ENCODE measurements at regions not wholly inside any gene's neighbourhood (a gene's known extent, or its start where the extent isn't known, plus 50 kb on each side); places are given as distances from the start of the nearest gene placed in this dataset.

GRCh38 chr2:15825276-15825980, 114.9 kb upstream of the MYCN start:
- intact Hi-C loops (cut with DNase I): no loop called here
- Histone ChIP-seq H3K4me3 (replicated peaks in 1 of 3) (no peak overlapping the region), H3K27ac (no peak overlapping the region), H3K27me3 (no peaks in the 10 kb centered on the region), H3K4me1 (no peaks in the 10 kb centered on the region), H3K9me3 (no peaks in the 10 kb centered on the region), H3K36me3 (no peaks in the 10 kb centered on the region)
- DNase-seq: no peak
- 56 to 61% methylated on average over 13 of the region's 13 CpGs for WGBS, 2 donors
- TF ChIP-seq CTCF (IDR thresholded peaks at IDR 0.05) (no peak), POLR2A (IDR thresholded peaks at IDR 0.05) (no peak)

DNA sequence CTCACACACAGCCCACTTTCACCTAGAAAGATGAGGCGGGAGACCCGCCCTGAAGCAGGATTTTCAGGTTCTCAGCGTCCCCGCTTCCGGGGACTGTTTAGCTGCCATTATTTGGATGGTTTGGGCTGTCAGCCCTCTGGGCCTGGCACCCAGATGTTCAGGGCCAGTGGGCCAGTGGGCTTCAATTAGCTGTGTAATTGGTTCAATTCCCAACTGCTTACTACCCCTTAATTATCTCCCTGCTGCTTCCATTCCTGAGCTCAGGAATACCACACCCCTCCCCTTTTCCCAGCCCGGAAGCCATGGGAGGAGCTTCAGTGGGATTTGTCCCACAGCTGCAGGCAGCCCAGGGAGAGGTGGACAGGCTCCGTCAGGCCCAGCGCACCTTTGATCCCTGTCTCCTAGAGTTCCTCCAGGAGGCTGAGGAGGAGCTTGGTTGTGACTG, 114.1 kb upstream of the MYCN start:
- no peaks in the 10 kb centered on the region for H3K4me1 ChIP-seq
- no peaks in the 10 kb centered on the region for H3K36me3 ChIP-seq
- TF ChIP-seq POLR2A (IDR thresholded peaks at IDR 0.05) (no peak), CTCF (IDR thresholded peaks at IDR 0.05) (no peak)
- intact Hi-C loops (cut with DNase I): no loop called here
- no peaks in the 10 kb centered on the region for H3K27me3 ChIP-seq
- no peaks in the 10 kb centered on the region for H3K9me3 ChIP-seq
- H3K4me3 ChIP-seq (replicated peaks in 1 of 3): no peak overlapping the region
- H3K27ac ChIP-seq: no peak overlapping the region
- DNase-seq: no peak
- 62 to 76% methylated on average over 5 to 7 of the region's 8 CpGs for WGBS, 2 donors

GRCh38 chr2:15827001-15827400, 113.3 kb upstream of the MYCN start:
- Histone ChIP-seq H3K4me1 (no peaks in the 10 kb centered on the region), H3K27ac (no peak overlapping the region), H3K9me3 (no peaks in the 10 kb centered on the region), H3K4me3 (replicated peaks in 1 of 3) (no peak overlapping the region), H3K27me3 (no peaks in the 10 kb centered on the region), H3K36me3 (no peaks in the 10 kb centered on the region)
- no peak for DNase-seq
- 93 to 97% methylated on average over 4 of the region's 4 CpGs for WGBS, 2 donors
- no peak for TF ChIP-seq CTCF (IDR thresholded peaks at IDR 0.05)
- no peak for TF ChIP-seq POLR2A (IDR thresholded peaks at IDR 0.05)
- intact Hi-C loops (cut with DNase I): no loop called here

DNA sequence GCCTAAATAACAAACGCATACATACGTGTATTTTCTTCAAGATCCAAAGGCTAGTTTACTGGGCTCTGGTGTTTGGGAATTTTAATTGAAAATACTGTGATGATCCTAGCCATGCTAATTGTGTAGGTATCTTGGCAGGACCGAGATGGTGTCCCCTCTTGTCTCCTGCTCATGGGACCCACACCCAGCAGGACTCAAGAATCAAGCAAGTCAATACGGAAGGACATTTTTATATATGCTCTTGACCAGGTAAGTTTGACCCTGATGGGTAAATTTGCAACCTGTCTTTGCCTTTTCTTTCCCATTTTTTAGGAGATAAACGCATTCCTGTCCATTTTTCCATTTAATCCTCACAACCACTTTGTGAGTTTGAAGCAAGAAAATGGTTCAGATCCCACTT, 111.8 kb upstream of the MYCN start:
- intact Hi-C loops (cut with DNase I): no loop called here
- DNase-seq: no peak
- Histone ChIP-seq H3K4me3 (replicated peaks in 1 of 3) (no peak overlapping the region), H3K4me1 (no peaks in the 10 kb centered on the region), H3K27me3 (no peaks in the 10 kb centered on the region), H3K27ac (no peak overlapping the region), H3K9me3 (no peaks in the 10 kb centered on the region), H3K36me3 (no peaks in the 10 kb centered on the region)
- TF ChIP-seq CTCF (IDR thresholded peaks at IDR 0.05) (no peak), POLR2A (IDR thresholded peaks at IDR 0.05) (no peak)
- 91 to 99% methylated on average over 5 of the region's 5 CpGs for WGBS, 2 donors

DNA sequence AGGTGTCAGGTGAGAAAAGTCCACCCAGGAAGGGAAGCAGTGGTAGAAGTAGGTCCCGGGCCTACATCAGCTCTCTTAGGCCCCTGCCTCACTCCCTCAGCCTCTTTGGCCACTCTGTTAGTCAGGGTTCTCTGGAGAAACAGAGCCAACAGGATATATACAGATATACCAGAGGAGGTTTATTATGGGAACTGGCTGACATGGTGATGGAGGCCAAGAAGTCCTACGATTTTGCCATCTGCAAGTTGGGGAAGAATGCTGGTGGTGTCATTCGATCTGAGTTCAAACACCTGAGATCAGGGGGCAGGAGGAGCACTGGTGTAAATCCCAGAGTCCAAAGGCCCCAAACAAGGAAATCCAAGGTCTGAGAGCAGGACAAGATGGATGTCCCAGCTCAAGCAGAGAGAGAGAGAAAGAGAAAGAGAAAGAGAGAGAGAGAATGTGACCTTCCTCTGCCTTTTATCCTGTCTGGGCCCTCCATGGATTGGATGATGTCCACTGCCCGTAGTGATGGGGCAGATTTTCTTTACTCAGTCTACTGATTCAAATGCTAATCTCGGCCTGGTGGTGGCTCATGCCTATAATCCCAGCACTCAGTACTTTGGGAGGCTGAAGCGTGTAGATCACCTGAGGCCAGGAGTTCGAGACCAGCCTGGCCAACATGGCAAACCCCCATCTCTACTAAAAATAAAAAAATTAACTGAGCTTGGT, 111.1 kb upstream of the MYCN start:
- H3K4me1 ChIP-seq: no peaks in the 10 kb centered on the region
- no peak for TF ChIP-seq CTCF (IDR thresholded peaks at IDR 0.05)
- no peak for TF ChIP-seq POLR2A (IDR thresholded peaks at IDR 0.05)
- no peak overlapping the region for H3K27ac ChIP-seq
- no peaks in the 10 kb centered on the region for H3K27me3 ChIP-seq
- H3K36me3 ChIP-seq: no peaks in the 10 kb centered on the region
- WGBS, 2 donors: 93 to 95% methylated on average over 7 of the region's 7 CpGs
- intact Hi-C loops (cut with DNase I): no loop called here
- DNase-seq: no peak
- no peaks in the 10 kb centered on the region for H3K9me3 ChIP-seq
- H3K4me3 ChIP-seq (replicated peaks in 1 of 3): no peak overlapping the region

Data from thyroid gland (tissue), 4 donors.